DMS53 (cell line): ENCODE measurements at regions not wholly inside any gene's neighbourhood (a gene's known extent, or its start where the extent isn't known, plus 50 kb on each side); places are given as distances from the start of the nearest gene placed in this dataset.

ENCODE experiments used
- DNase-seq: peaks from one replicate; lab custom pipeline; 2025; lab: John Stamatoyannopoulos, UW

DNA sequence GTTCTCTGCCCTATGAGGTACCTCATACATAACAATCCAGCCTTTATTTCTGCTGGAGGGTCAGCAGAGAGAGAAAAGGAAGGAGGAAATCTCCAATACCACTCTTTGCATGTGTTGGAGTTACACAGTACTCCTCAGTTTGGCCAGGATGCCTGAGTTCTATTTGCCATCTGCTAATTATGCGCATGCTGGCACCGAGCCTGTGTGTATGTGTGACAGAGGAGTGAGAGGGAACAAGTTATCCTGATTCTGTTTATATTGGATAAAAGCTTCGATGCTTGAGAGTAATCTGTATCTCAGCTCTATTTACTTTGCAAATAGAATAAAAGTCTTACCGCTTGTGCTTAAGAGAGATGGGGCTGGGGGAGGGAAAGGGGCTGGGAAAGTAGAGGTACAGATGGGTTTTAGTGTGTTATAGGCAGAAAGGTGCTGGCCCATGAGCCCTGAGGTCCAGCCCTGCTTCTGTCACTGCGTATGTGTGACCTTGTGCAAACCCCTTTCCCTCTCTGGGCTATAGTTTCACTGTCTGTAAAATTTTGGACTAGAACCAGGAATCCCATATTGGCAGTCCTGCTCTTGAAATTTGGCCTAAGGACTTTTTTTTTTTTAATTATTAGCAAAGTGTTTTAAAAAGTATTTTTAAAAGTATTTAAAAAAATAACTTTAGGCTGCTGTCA, 54.5 kb upstream of the PLXNA2 start:
- peak; percentile 49 for DNase-seq

DNA sequence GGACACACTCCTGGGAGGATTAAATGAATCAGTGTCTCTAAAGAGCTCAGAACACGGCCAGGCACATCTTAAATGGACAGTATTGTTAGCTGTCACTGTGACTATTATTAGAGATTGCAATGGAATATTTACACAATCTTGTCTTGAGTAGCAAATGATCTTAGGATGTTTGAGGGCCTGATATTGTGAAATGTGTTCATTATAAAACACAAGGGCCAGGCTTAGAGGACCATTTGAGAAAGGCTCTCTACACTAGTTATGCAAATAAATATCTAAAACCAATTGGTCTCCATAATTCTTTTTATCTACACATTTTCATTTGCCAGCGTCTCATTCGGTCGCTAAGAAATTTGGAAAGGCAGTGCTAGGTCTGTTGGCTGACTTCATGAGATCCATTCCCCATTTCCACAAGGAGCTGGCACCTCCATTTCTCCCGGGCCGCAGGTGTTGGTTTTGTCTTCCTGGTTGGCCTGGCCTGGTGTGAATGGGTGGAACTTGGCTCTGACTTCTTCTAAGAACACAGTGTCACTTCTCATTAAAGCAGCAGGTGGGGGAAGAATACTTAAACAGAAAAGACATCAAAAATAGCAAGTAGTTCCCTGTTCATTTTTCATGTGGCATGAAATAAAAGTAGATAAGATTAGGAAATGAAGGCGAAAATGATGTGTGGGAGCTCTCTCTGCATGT, 56.0 kb upstream of the PLXNA2 start:
- DNase-seq, result no peak

DNA sequence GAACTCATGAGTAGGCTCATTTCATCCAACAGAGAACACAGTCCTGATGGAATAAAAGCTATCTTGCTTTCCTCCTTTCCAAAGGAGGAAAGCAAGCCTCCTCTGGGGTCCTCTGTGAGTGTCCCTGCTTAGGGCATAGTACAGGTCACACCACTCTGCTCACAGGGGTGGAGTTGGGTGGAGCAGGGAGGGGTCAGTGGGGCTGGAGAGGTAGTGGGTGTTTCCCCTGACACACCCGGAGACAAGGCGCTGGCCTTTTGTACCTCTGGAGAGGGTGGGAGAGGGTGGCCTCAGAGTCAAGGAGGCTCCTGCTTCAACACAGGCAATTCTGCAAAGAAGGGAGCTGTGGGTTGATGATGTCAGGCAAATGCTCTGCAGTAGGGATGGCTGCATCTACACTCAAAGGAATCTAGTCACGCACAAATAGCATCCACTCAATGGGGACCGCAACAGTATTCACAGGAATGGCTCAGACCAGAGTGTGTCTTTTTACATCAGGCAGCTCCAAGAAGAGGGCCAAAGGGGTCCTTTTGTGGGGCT, 58.6 kb upstream of the PLXNA2 start:
- no peak for DNase-seq

DNA sequence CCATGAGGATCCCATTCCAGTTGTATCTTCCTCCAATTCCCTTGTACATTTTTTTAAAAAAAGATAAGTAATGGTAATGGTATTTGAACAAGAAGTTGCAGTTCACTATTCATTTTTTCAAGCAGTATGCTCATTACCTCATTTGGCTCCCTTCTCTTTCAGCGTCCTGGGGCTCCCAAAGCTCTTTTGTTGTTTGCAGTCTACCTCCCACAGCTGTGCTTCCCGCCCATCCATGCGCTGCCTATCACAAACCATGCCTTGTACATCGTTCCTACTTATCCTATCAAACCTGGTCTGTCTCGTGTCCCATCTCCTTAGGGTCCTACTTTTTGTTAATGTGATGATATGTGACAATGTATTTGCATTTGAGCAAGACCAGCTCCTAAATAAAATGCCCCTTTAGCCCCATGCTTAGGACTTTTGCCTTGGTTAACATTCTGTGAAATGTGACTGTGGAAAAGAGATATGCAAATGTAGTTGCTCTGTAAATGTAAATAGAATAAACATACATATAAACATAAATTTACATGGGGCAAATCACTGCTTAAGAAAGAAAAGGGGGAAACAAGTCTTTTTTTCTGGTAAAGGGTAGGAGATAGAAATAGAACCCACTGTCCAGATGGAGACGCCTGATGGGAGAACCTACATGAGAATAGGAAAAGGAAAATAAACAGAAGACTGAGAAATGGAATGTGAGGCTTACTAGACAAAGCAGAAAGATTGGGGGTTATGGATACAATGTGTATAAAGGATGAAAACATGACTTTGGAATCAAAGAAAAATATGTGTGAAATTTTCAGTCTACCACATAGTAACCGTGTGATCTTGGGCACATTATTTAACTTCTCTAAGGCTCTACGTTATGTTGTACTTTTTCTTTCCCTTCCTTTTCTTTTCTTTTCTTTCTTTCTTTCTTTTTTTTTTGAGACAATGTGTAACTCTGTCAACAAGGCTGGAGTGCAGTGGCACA, 59.8 kb upstream of the PLXNA2 start:
- DNase-seq, result no peak

DNA sequence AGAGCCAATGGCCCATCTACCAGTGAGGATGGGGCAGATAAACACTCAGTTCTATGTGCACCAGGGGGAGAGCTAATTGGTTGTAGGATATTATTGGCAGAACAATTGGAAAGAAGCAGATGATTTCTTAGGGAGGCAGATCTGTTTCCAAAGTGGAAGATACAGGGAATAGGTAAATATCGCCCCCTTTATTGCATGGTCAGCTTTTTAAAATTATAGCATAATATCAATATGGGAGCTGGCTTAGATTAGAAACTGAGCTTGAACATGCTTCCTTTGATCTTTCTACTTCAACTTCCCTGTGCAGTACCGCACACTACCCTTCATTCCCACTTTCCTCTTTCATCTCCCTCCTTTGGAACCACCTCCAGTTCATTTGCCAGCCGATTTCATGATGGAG, 64.0 kb upstream of the PLXNA2 start:
- DNase-seq, result no peak

DNA sequence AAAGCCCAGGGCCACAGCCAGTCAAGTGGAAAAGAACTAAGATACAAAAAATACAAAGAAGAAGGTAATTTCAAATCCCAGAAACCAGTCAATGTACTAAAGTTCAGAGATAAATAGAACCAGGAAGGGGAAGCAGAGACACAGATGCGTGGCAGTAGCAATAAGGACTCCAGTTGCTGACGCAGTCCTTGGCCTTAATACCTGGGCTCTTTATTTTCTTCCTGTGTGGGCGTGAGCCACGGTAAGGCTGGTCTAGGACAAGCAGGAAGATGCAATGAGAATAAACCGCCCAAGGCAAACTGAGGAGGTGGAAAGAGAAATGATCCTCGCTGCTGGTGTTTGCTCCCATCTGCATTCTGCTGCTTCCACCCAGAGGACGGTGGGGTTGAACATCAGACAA, 65.6 kb upstream of the PLXNA2 start:
- no peak for DNase-seq

DNA sequence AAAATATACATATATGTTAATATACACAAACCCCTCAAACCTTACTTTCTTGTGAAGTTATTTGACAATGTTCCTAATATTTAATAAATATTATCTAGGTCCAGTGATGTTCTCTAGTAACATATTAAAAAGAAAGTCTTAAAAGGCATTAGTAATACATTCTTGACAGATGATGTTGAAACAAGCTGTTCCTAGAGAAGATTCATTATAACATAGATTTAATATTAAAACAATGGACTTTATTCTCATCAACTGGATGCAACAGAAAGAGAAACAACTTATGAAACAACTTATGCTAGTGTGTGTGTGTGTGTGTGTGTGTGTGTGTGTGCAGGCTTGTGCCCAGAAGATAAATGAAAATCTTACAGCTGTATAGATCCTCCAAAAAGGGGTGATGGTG, 68.5 kb upstream of the PLXNA2 start:
- no peak for DNase-seq

DNA sequence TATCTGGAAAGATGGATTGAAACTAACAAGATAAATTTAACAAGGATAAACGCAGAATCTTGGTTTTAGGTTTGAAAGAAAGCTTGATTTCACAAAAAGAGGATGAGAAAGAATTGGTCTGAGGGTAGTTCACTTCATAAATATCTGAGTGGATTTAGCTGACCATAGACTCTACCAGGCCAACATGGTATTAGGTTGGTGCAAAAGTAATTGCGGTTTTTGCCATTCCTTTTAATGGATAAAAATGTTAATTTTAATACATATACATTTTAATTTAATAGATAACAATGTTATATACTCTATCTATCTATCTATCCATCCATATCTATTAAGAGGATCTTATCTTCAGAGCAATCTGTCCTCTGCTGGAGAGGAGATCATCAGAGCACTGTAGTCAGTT, 70.2 kb upstream of the PLXNA2 start:
- no peak for DNase-seq

DNA sequence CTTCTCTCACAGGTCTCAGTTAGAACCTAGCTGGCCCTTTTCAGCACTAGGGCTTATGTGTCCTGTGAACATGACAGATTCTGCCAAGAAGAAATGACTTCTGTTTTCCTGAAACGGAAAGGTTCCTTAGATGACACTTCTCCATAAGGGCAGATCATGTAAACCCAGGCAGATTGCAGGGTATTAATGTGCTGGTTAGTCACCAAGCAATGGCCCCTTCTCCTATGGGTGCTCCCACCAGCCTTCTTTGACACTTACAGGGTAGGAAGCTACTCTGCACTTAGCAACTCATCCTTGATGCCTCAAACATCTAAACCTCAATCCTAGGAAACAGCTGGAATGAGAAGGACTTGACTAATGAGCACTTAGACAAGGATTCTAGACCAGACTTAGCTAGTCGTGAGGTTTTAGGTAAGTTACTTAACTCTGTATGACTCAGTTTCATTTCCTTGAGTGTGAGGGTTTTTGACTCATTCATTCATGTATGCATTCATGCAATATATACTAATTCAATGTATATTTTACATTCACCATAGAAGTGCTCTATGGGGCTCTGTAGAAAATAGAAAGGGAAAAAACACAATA, 74.1 kb upstream of the PLXNA2 start:
- no peak for DNase-seq

DNA sequence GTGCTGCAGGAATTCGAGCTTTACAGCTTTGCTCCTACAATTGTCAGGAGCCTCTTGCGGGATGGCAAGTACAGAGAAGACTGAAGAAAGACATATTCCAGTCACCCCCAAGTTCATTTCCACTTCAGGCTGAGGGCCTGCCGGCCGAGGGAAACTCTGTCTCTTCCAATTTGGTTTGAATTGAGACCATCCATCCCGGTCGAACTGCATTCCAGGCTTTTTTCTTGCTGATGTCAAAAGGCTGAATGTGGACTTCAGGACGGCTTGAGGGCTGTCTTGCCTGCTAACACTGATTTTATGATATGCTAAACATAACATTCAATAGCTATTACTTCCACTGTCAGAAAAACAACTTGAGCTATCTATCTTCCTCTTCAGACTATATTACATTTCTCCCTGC, 79.8 kb upstream of the PLXNA2 start:
- DNase-seq, result no peak

DNA sequence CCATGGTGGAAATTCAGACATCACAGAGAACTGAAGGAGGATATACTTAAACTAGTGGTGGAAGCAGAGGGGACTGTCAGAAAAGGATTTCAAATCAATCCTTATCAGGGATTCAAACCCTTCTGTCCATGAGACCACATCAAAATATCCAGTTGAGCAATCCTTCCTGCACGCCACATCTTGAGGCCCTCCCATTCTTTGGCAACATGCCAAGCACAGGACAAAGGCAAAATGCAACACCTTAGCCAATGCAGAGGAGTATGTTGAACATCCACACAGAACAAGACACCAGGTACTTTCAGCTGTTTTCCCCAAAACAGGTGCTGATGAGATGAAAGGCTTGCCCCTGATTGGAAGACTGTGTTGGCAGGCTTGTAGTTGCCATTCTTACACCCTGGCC, 81.8 kb upstream of the PLXNA2 start:
- no peak for DNase-seq

DNA sequence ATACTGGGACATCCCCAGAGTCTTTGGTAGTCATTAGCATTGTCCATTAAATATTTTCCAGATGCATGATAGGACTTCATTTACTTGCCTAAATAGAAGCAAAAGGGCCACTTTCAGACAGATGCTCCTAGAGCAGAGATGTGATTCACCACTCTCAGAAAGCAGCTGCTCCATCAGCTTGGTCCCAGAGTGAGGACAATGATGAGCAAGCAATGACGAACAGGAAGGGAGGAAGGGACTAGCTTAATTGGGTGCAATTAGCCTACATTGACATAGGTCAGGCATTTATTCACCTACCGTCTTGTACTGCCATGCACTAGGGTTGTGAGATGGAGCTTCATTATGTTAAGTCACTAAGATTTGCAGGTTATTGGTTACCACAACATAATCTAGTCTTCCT, 85.1 kb upstream of the PLXNA2 start:
- DNase-seq, result peak; percentile 8

DNA sequence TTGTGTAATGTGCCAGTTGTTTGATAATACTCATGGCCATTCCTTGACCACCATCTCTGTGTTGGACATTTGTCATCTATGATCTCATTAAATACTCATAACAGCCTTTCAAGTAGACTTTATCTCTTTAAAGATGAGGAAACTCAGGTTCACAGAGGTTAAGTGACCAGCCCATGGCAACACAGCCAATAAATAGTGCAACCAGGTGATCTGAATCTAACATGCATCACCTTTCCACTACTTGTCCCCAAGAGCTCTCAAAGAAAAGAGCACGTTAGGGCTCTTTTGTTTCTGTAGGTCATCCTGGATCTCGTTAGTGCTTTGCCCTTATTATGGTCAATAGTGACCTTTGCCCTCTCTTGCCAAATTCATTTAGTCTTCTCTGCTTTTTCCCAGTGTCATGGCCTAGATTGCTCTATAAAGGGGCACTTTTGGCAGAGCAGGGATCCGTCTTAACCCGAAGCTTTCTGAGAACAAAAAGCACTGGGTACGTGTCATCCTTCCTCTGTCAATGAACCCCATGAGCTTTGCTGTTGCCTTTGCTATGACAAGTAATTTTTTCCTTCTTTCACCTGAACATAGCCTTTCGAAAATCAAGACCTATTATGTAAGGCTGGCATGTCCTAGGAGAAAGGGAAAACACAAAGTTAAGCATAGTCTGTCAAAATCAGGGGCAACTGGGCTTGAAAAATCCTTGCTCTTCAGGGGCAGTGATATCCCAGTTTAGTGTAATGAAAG, 88.0 kb upstream of the PLXNA2 start:
- DNase-seq, result no peak

DNA sequence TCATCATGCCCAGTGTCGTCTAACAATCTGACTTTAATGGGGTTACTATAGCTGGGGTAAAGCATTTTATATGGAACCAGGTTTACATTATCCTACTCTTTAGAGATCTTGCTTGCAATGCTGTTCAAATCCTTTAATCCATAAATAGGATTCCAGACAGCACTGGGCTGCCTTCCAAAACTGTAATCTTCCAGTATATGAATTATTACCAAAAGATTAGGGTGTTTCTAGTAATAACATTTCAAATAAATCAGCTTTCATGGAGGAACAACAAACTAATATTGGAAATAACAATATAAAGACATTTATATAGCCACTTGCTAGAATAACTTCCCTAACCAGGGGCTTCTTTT, 88.6 kb upstream of the PLXNA2 start:
- no peak for DNase-seq

DNA sequence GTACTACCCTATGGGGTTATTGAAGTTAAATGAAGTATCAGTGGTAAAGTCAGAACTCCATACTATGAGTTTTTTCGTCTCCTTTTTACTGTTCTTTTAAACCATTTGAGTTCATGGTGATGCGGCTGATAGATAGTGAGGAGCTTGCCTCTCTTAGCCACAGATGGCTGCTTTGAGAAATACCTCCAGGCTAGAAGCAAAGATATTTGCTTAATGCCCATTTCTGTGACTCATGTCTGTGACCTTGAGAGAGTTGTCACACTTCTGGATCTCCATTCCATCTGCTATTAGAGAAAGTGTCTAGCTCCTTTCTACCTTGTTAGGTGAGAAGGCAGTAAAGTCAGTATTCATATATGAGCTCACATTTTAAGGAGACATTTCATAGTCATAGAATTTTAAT, 89.5 kb upstream of the PLXNA2 start:
- no peak for DNase-seq

DNA sequence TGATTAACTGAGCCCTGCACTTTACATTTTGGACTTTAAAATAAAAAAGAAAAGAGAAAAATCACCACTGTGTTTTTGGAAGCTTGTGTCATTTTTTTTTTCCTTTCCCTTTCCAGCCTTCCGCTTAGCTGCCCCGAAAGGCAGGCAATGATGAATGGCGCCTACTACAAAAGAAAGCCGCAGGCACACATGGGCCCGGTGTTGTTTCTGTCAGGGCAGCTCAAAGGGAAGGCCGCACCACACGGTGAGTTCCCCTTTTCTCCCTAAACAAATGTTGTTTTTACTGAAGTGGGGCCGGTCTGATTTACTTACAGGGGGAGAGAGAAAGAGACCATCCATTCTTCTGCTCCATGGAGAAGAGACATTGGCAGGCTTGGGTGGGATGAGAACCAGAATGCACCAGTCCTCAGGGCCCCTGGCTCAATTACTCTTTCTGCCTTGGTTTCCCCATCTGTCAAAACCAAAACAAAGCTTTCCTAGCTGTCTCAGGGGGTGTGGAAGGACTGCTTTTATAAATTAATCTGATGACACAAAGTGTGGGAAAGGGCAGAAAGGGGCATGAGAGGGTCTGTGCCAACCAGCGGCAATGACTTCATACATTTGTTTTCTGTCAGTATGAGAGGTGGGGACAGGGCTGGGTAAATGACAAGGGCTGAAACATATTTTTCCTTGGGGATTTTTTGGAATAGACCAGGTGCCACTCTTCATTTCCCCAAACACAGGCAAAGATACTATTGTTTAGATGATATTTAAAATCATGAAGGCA, 91.4 kb upstream of the PLXNA2 start:
- DNase-seq, result no peak

DNA sequence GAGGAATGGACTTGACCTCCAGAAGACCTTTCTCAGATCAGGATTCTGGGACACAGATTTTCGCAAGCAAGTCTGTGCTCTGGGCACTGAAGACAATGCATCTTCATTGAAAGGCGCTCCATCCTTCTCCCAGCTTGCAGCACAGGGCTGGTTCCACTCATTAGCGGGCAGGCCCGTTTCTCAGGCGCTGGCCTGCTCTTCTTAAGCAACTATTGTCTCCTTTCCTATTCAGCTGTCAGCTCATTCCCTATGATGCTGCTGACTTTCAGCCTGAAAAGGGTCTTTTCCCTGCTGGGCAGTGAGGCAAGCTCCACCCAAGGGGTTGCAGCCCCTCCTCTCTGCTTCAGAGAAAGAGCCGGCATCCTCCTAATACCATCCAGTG, 91.9 kb upstream of the PLXNA2 start:
- no peak for DNase-seq

DNA sequence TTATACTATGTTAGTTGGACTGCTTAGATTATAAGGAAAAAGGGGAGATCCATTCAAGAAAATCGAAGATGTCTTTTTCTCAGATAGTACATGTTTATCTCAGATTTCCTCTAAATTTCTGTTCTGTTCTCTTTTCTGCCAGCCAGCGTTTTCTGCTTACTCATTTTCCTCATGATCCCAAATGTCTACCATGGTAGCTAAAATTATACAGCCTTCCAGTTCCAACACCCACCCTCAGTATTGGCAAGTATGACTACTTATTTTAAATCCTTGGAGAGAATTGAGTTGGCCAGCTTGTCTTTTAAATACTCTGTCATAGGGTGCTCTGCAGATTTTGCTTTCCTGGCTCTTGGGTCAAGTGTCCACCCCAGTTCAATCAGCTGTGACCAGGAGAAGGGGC, 95.7 kb upstream of the PLXNA2 start:
- no peak for DNase-seq

DNA sequence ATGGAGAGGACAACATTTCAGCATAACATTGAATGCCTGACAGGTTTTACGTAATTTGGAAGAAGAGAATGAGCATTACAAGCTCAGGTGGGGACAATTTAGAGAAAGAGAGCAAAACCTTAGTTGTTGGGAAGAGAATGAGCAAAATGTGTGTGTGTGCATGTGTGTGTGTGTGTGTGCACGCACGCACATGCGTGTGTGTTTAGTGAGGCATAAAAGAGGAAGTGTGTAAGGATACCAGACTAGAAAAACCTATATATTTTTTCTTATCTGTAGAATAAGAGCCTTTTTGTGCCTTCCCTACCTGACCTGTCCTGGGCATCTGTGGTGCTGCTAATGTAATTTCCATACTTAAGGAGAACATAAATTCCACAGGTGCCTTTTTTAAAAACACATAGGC, 99.0 kb upstream of the PLXNA2 start:
- DNase-seq, result no peak

DNA sequence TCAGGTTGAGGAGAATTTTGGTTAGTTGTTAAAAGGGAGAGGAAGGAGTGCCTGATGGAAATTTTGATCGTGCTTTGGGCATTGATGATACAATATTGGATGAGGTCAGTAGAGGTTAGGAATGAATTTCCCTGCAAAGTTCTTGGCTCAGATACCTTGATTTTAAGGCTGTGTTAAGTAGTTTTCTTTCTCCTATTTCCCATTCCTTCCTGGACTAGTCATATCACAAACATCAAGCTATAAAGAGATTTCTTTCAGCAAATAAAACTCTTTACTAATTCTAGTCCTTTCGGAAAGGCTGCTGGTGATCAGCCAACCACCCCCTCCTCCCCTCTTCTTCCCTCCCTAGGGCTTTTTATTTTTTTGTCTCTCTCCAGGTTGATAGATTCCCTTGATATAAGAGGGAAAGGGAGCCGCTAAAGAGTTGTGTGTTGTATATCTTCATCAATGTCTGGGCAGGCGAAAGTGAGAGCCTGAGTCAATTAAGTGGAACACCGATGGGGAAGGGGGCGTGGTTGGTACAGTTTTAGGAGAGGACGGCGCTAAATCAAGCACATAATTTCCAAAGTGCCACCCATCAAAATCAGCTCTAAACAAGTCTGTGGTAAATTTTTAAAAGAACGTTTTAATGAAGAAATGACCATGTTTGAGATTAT, 100.1 kb upstream of the PLXNA2 start:
- no peak for DNase-seq
